ENCODE measurements at regions not wholly inside any gene's neighbourhood (a gene's known extent, or its start where the extent isn't known, plus 50 kb on each side); places are given as distances from the start of the nearest gene placed in this dataset.

GRCh38 chr4:57554556-57555092, 444.4 kb upstream of the IGFBP7 start:
- no peak for DNase-seq

- DNase-seq: no peak
Observed at GRCh38 chr4:57553728-57554127, 443.5 kb upstream of the IGFBP7 start.

GRCh38 chr4:57550198-57550597, 440.0 kb upstream of the IGFBP7 start:
- peak; percentile 73 for DNase-seq

- DNase-seq: no peak
Observed at GRCh38 chr4:57548856-57549255, 438.7 kb upstream of the IGFBP7 start.

- no peak for DNase-seq
Observed at GRCh38 chr4:57544811-57545654, 434.8 kb upstream of the IGFBP7 start.

GRCh38 chr4:57504797-57505530, 394.8 kb upstream of the IGFBP7 start:
- DNase-seq: no peak

GRCh38 chr4:57504139-57504538, 394.0 kb upstream of the IGFBP7 start:
- DNase-seq: peak; percentile 80

GRCh38 chr4:57501720-57502119, 391.5 kb upstream of the IGFBP7 start:
- DNase-seq: no peak

- DNase-seq: no peak
Observed at GRCh38 chr4:57499786-57500185, 389.6 kb upstream of the IGFBP7 start.

GRCh38 chr4:57498251-57498650, 388.1 kb upstream of the IGFBP7 start:
- no peak for DNase-seq

- DNase-seq: no peak
Observed at GRCh38 chr4:57496697-57497471, 386.7 kb upstream of the IGFBP7 start.

- no peak for DNase-seq
Observed at GRCh38 chr4:57494821-57495220, 384.6 kb upstream of the IGFBP7 start.

GRCh38 chr4:57492251-57492878, 382.2 kb upstream of the IGFBP7 start:
- no peak for DNase-seq

GRCh38 chr4:57491388-57491787, 381.2 kb upstream of the IGFBP7 start:
- DNase-seq: no peak

- DNase-seq: no peak
Observed at GRCh38 chr4:57490520-57491255, 380.5 kb upstream of the IGFBP7 start.

GRCh38 chr4:57488366-57489162, 378.4 kb upstream of the IGFBP7 start:
- no peak for DNase-seq

GRCh38 chr4:57475424-57475823, 365.2 kb upstream of the IGFBP7 start:
- DNase-seq: no peak

- DNase-seq: no peak
Observed at GRCh38 chr4:57465321-57466056, 355.3 kb upstream of the IGFBP7 start.

- peak; percentile 51 for DNase-seq
Observed at GRCh38 chr4:57462843-57463242, 352.7 kb upstream of the IGFBP7 start.

- no peak for DNase-seq
Observed at GRCh38 chr4:57460967-57461366, 350.8 kb upstream of the IGFBP7 start.
